Neural progenitor cell (in vitro differentiated cells): ENCODE measurements at regions not wholly inside any gene's neighbourhood (a gene's known extent, or its start where the extent isn't known, plus 50 kb on each side); places are given as distances from the start of the nearest gene placed in this dataset.

Experiments used
- EZH2 ChIP-seq: fragments of 200-600 bp; sonication (generic); IDR thresholded peaks from 2 replicates; pipeline ENCODE4 v1.6.1; 2017; ENCODE audit warnings: antibody characterized with exemption, mild to moderate bottlenecking, moderate library complexity
- EZH2phosphoT487 ChIP-seq: fragments of 200-600 bp; sonication (generic); IDR thresholded peaks from 2 replicates; pipeline ENCODE4 v1.6.1; 2017; ENCODE audit warnings: antibody characterized with exemption
- TF ChIP-seq, protein P1 (sequence below): fragments of 200-600 bp; sonication (generic); IDR thresholded peaks from 2 replicates; pipeline ENCODE4 v1.5.1; 2017; ENCODE audit warnings: antibody characterized with exemption, mild to moderate bottlenecking

DNA sequence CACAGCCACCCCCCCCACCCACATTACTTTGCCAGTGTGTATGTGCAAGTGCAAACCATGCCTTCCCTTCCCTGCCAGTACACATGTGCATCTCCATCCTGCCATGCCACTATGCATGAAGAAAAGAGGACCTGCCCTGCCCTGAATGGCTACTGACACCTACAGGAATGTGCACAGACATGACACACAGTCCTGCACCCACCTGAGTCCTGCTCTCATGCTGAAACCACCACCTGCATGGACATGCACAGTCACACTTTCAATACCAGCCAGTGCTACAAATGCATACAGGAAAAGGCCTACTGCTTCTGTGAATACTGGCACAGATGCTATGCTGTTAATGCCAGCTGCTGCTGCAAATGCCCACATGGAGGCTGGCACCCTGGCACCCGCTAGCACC is 334.4 kb upstream of the DLGAP1 start:
- TF ChIP-seq, protein P1, sequence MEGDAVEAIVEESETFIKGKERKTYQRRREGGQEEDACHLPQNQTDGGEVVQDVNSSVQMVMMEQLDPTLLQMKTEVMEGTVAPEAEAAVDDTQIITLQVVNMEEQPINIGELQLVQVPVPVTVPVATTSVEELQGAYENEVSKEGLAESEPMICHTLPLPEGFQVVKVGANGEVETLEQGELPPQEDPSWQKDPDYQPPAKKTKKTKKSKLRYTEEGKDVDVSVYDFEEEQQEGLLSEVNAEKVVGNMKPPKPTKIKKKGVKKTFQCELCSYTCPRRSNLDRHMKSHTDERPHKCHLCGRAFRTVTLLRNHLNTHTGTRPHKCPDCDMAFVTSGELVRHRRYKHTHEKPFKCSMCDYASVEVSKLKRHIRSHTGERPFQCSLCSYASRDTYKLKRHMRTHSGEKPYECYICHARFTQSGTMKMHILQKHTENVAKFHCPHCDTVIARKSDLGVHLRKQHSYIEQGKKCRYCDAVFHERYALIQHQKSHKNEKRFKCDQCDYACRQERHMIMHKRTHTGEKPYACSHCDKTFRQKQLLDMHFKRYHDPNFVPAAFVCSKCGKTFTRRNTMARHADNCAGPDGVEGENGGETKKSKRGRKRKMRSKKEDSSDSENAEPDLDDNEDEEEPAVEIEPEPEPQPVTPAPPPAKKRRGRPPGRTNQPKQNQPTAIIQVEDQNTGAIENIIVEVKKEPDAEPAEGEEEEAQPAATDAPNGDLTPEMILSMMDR = no peak
- TF ChIP-seq EZH2 (no peak), EZH2phosphoT487 (no peak)
